GM12873 (cell line): ENCODE measurements at regions not wholly inside any gene's neighbourhood (a gene's known extent, or its start where the extent isn't known, plus 50 kb on each side); places are given as distances from the start of the nearest gene placed in this dataset.

Experiments used
- TF ChIP-seq, protein P1 (sequence below): IDR thresholded peaks from 2 replicates; pipeline ENCODE4 v1.5.1; 2012; ENCODE audit warnings: low read depth, mild to moderate bottlenecking, moderate library complexity, low read length, control low read depth; ENCODE audit not compliant: insufficient read depth; ENCODE audit errors: missing control alignments

- TF ChIP-seq, protein P1, sequence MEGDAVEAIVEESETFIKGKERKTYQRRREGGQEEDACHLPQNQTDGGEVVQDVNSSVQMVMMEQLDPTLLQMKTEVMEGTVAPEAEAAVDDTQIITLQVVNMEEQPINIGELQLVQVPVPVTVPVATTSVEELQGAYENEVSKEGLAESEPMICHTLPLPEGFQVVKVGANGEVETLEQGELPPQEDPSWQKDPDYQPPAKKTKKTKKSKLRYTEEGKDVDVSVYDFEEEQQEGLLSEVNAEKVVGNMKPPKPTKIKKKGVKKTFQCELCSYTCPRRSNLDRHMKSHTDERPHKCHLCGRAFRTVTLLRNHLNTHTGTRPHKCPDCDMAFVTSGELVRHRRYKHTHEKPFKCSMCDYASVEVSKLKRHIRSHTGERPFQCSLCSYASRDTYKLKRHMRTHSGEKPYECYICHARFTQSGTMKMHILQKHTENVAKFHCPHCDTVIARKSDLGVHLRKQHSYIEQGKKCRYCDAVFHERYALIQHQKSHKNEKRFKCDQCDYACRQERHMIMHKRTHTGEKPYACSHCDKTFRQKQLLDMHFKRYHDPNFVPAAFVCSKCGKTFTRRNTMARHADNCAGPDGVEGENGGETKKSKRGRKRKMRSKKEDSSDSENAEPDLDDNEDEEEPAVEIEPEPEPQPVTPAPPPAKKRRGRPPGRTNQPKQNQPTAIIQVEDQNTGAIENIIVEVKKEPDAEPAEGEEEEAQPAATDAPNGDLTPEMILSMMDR, result no peak
These were observed 204.4 kb downstream of the ALX1 start for GRCh38 chr12:85484387-85484786.

DNA sequence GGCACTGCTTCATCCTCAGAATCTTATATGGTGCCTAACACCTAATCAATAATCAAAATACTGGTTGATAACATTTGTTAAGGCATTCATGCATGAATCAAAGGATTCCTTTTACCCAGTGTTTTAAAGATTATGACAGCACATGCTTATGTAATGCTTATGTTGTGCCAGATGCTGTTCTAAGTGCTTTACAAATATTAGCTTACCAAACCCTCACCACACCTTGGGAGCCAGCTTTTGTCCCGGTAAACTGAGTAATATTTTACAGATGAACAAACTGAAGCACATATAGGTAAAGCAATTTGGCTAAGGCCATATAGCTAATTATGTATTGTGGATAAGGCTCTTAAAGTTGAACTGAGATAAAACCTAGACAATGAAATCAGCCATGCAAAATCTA, 209.2 kb downstream of the ALX1 start:
- TF ChIP-seq, protein P1, result no peak

DNA sequence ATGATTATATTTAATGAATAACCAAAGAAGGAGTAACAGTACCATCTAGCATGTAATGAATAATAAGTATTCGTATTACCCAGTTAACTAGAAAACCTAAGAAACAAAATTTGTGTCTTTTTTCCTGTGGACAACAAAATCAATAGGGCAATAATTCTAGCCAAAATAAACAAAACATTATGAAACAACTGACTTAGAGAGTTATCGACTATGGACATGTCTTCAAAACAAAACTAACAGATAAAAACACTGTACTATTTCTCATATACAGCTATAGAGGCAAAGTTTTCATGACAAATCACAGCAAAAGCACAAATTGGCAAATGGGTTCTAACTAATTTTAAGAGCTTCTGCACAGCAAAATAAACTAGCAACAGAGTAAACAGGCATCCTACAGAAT, 224.1 kb downstream of the ALX1 start:
- TF ChIP-seq, protein P1, result no peak

GRCh38 chr12:85504624-85505023, 224.6 kb downstream of the ALX1 start:
- TF ChIP-seq, protein P1, result no peak

DNA sequence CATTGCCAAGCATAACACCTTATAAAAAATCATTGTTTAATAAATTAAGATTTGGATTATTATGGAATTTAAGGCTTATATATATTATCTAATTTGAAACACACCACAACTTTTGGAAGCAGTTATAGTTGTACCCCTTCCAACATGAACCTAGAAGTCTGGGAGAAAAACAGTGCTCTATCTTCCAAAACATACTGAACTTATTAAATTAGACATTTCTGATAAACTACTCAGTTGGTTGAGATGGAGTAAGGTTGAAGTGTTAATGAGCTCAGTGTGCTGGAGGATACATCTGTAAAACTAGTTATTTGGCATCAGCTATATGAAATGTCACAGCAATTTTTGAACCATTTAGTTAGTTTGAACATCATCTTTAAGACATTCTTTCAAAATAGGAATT, 227.4 kb downstream of the ALX1 start:
- TF ChIP-seq, protein P1, result no peak

- TF ChIP-seq, protein P1, result no peak
These were observed 229.2 kb downstream of the ALX1 start for GRCh38 chr12:85509081-85509856.

- TF ChIP-seq, protein P1, result no peak
These were observed 229.8 kb downstream of the ALX1 start for GRCh38 chr12:85509857-85510256.
